ENCODE measurements at regions not wholly inside any gene's neighbourhood (a gene's known extent, or its start where the extent isn't known, plus 50 kb on each side); places are given as distances from the start of the nearest gene placed in this dataset.

GRCh38 chr2:15780234-15780633, 160.1 kb upstream of the MYCN start:
- TF ChIP-seq SIN3A (IDR thresholded peaks at IDR 0.05; ENCODE audit: borderline replicate concordance, insufficient read depth, low read depth, low read length) (no peak), TCF7L2 (IDR thresholded peaks at IDR 0.05; ENCODE audit: low read depth, low read length) (no peak), POLR2AphosphoS5 (IDR thresholded peaks at IDR 0.05; ENCODE audit: low read depth, low read length) (no peak), CTCF (IDR thresholded peaks at IDR 0.05) (no peak)
- TF ChIP-seq, protein P1, sequence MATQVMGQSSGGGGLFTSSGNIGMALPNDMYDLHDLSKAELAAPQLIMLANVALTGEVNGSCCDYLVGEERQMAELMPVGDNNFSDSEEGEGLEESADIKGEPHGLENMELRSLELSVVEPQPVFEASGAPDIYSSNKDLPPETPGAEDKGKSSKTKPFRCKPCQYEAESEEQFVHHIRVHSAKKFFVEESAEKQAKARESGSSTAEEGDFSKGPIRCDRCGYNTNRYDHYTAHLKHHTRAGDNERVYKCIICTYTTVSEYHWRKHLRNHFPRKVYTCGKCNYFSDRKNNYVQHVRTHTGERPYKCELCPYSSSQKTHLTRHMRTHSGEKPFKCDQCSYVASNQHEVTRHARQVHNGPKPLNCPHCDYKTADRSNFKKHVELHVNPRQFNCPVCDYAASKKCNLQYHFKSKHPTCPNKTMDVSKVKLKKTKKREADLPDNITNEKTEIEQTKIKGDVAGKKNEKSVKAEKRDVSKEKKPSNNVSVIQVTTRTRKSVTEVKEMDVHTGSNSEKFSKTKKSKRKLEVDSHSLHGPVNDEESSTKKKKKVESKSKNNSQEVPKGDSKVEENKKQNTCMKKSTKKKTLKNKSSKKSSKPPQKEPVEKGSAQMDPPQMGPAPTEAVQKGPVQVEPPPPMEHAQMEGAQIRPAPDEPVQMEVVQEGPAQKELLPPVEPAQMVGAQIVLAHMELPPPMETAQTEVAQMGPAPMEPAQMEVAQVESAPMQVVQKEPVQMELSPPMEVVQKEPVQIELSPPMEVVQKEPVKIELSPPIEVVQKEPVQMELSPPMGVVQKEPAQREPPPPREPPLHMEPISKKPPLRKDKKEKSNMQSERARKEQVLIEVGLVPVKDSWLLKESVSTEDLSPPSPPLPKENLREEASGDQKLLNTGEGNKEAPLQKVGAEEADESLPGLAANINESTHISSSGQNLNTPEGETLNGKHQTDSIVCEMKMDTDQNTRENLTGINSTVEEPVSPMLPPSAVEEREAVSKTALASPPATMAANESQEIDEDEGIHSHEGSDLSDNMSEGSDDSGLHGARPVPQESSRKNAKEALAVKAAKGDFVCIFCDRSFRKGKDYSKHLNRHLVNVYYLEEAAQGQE (IDR thresholded peaks at IDR 0.05; ENCODE audit: insufficient read depth in 1 of 2, low read depth in 2 of 2, low read length in 1 of 2), result no peak
- no peaks in the 10 kb centered on the region for H3K36me3 ChIP-seq (ENCODE audit: control insufficient read depth, insufficient read depth, low read length)
- ChIA-PET CTCF (no interaction called here), POLR2A (no interaction called here)
- no peak overlapping the region for H3K4me3 ChIP-seq (ENCODE audit: low read depth in 2 of 2, low read length in 2 of 2)
- in situ Hi-C loops (cut with HindIII; ENCODE audit: low pct_unique_long_range_greater_than_20kb, low sequenced_read_pairs) (no loop called here), intact Hi-C loops (cut with micrococcal nuclease; ENCODE audit: unreplicated experiment) (no loop called here)
- BruUV-seq (replicated peaks), result no TSS peak
- H3K4me1 ChIP-seq (ENCODE audit: control insufficient read depth, insufficient read depth, low read length), result no peaks in the 10 kb centered on the region
- no peak for ATAC-seq
- peaks cover 4% of the 10 kb centered on the region; the same call in 1 of the 2 replicates for H3K27me3 ChIP-seq (ENCODE audit: control insufficient read depth, insufficient read depth, low read length)
- no peak overlapping the region for H3K27ac ChIP-seq (ENCODE audit: low read length)
- no peaks in the 10 kb centered on the region for H3K9me3 ChIP-seq (ENCODE audit: control insufficient read depth, insufficient read depth, low read depth, low read length)
- no peak for DNase-seq (ENCODE audit: low read depth, low spot score)

GRCh38 chr2:15780912-15781574, 159.3 kb upstream of the MYCN start:
- no TSS peak for BruUV-seq (replicated peaks)
- Histone ChIP-seq H3K36me3 (ENCODE audit: control insufficient read depth, insufficient read depth, low read length) (no peaks in the 10 kb centered on the region), H3K4me1 (ENCODE audit: control insufficient read depth, insufficient read depth, low read length) (no peaks in the 10 kb centered on the region), H3K27me3 (ENCODE audit: control insufficient read depth, insufficient read depth, low read length) (peaks cover 4% of the 10 kb centered on the region; the same call in 1 of the 2 replicates), H3K4me3 (ENCODE audit: low read depth in 2 of 2, low read length in 2 of 2) (no peak overlapping the region), H3K9me3 (ENCODE audit: control insufficient read depth, insufficient read depth, low read depth, low read length) (no peaks in the 10 kb centered on the region), H3K27ac (ENCODE audit: low read length) (no peak overlapping the region)
- ATAC-seq (peak; percentile 74), DNase-seq (ENCODE audit: low read depth, low spot score) (no peak)
- TF ChIP-seq CTCF (IDR thresholded peaks at IDR 0.05), result no peak
- TF ChIP-seq, protein P1 (IDR thresholded peaks at IDR 0.05; ENCODE audit: insufficient read depth in 1 of 2, low read depth in 2 of 2, low read length in 1 of 2), result no peak
- TF ChIP-seq TCF7L2 (IDR thresholded peaks at IDR 0.05; ENCODE audit: low read depth, low read length), result no peak
- TF ChIP-seq POLR2AphosphoS5 (IDR thresholded peaks at IDR 0.05; ENCODE audit: low read depth, low read length), result no peak
- no peak for TF ChIP-seq SIN3A (IDR thresholded peaks at IDR 0.05; ENCODE audit: borderline replicate concordance, insufficient read depth, low read depth, low read length)
- ChIA-PET POLR2A (no interaction called here), CTCF (no interaction called here)
- intact Hi-C loops (cut with micrococcal nuclease; ENCODE audit: unreplicated experiment) (no loop called here), in situ Hi-C loops (cut with HindIII; ENCODE audit: low pct_unique_long_range_greater_than_20kb, low sequenced_read_pairs) (no loop called here)
